ENCODE measurements at regions not wholly inside any gene's neighbourhood (a gene's known extent, or its start where the extent isn't known, plus 50 kb on each side); places are given as distances from the start of the nearest gene placed in this dataset.
"Not testable (repeated sequence)": the region's sequence is repeated elsewhere in the genome, so short reads cannot be mapped to it uniquely, and the experiment has no call there.

DNA sequence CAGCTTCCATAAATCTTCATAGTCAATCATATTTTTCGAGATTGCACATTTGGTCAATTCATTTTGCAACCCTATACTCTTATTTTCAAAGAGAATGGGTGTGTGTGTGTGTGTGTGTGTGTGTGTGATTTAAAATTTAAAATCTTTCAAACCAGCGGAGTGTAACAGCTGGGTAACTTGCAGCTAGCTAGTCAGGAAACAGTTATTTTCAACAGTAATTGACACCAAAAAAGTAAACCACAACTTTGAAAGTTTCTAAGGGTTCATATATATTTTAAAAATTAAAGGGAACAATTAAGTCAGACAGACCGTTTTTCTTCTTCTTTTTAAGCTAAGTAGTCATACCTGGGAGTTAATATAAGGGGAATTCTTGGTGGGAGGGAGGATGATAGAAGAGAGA lies 57.0 kb downstream of the PRR18 start:
- H3K4me1 ChIP-seq (ENCODE audit: control insufficient read depth in 2 of 3, insufficient read depth in 2 of 3, low read depth in 1 of 3, low read length in 3 of 3), result peaks cover 0 to 3% (median 0%) of the 10 kb centered on the region in 3 donors
- intact Hi-C loops (cut with DNase I), result no loop called here
- H3K36me3 ChIP-seq (ENCODE audit: control insufficient read depth in 2 of 3, insufficient read depth in 3 of 3, low read length in 3 of 3), result no peaks in the 10 kb centered on the region
- no peak for TF ChIP-seq CTCF (IDR thresholded peaks at IDR 0.05; ENCODE audit: borderline replicate concordance, extremely low read depth, insufficient read depth)
- FAIRE-seq (no peak), DNase-seq (no peak)
- no peak overlapping the region for H3K4me3 ChIP-seq (ENCODE audit: low read length in 3 of 3)
- no peak overlapping the region for H3K9ac ChIP-seq (ENCODE audit: low read length in 3 of 3)
- H3K27me3 ChIP-seq (ENCODE audit: control insufficient read depth, insufficient read depth, low read length), result peaks cover 15% of the 10 kb centered on the region
- H3K9me3 ChIP-seq (ENCODE audit: control insufficient read depth in 2 of 3, insufficient read depth in 1 of 3, low read length in 3 of 3), result no peaks in the 10 kb centered on the region
- no peak overlapping the region for H3K27ac ChIP-seq (ENCODE audit: low read depth in 2 of 2, low read length in 2 of 2)

DNA sequence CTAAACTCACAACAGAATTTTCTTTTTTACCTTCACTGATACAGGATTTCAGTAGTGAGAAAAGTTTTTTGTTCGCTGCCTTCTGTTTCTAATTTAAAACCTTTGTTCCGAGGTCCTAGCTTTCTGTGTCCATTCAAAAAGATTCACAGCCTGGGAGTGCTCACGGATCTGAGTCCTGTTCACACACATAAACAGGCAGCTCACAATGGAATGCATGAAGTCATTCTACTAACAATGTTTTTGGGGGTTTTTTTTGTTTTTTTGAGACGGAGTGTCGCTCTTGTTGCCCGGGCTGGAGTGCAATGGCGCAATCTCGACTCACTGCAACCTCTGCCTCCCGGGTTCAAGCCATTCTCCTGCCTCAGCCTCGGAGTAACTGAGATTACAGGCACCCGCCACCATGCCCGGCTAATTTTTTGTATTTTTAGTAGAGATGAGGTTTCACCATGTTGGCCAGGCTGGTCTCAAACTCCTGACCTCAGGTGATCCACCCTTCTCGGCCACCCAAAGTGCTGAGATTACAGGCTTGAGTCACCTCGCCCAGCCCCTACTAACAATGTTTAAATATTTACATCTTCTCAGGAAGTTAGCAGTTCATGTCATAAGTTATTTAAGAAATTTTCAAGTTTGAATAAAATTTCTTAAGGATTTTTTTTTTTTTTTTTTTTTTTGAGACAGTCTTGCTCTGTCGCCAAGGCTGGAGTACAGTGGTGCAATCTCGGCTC lies 59.0 kb downstream of the PRR18 start:
- FAIRE-seq; H3K9me3 ChIP-seq (ENCODE audit: control insufficient read depth in 2 of 3, insufficient read depth in 1 of 3, low read length in 3 of 3); H3K9ac ChIP-seq (ENCODE audit: low read length in 3 of 3); H3K36me3 ChIP-seq (ENCODE audit: control insufficient read depth in 2 of 3, insufficient read depth in 3 of 3, low read length in 3 of 3); DNase-seq; H3K27me3 ChIP-seq (ENCODE audit: control insufficient read depth, insufficient read depth, low read length); intact Hi-C loops (cut with DNase I); H3K27ac ChIP-seq (ENCODE audit: low read depth in 2 of 2, low read length in 2 of 2); H3K4me1 ChIP-seq (ENCODE audit: control insufficient read depth in 2 of 3, insufficient read depth in 2 of 3, low read depth in 1 of 3, low read length in 3 of 3); H3K4me3 ChIP-seq (ENCODE audit: low read length in 3 of 3): not testable (repeated sequence)

GRCh38 chr6:166245148-166245547 lies 63.0 kb downstream of the PRR18 start:
- H3K4me3 ChIP-seq (ENCODE audit: low read length in 3 of 3), result no peak overlapping the region
- H3K27me3 ChIP-seq (ENCODE audit: control insufficient read depth, insufficient read depth, low read length), result no peaks in the 10 kb centered on the region

More at GRCh38 chr6:166245148-166245547, 63.0 kb downstream of the PRR18 start:
- no peak overlapping the region for H3K9ac ChIP-seq (ENCODE audit: low read length in 3 of 3)
- no peak overlapping the region for H3K27ac ChIP-seq (ENCODE audit: low read depth in 2 of 2, low read length in 2 of 2)
- H3K9me3 ChIP-seq (ENCODE audit: control insufficient read depth in 2 of 3, insufficient read depth in 1 of 3, low read length in 3 of 3), result no peaks in the 10 kb centered on the region
- H3K4me1 ChIP-seq (ENCODE audit: control insufficient read depth in 2 of 3, insufficient read depth in 2 of 3, low read depth in 1 of 3, low read length in 3 of 3), result no peaks in the 10 kb centered on the region
- DNase-seq, result no peak
- intact Hi-C loops (cut with DNase I), result no loop called here
- H3K36me3 ChIP-seq (ENCODE audit: control insufficient read depth in 2 of 3, insufficient read depth in 3 of 3, low read length in 3 of 3), result no peaks in the 10 kb centered on the region
- TF ChIP-seq CTCF (IDR thresholded peaks at IDR 0.05; ENCODE audit: borderline replicate concordance, extremely low read depth, insufficient read depth), result no peak
- no peak for FAIRE-seq

Data from kidney (tissue), 13 donors.